HEK293 (cell line): ENCODE measurements at regions not wholly inside any gene's neighbourhood (a gene's known extent, or its start where the extent isn't known, plus 50 kb on each side); places are given as distances from the start of the nearest gene placed in this dataset.

Experiments
- PBX3 ChIP-seq: sonication (generic); formaldehyde crosslinking; IDR thresholded peaks from 2 replicates; pipeline ENCODE4 v1.8.1; 2022; ENCODE audit warnings: mild to moderate bottlenecking, moderate library complexity, missing genetic modification reagents
- PRDM10 ChIP-seq: fragments of 450-650 bp; formaldehyde crosslinking; IDR thresholded peaks from 2 replicates; pipeline ENCODE4 v1.5.1; 2016; ENCODE audit warnings: missing biosample characterization, missing genetic modification characterization
- REST ChIP-seq: fragments of 450-650 bp; formaldehyde crosslinking; IDR thresholded peaks from 2 replicates; pipeline ENCODE4 v1.5.1; 2016; ENCODE audit warnings: missing biosample characterization, missing genetic modification characterization
- TCF7L2 ChIP-seq: IDR thresholded peaks from 2 replicates; pipeline ENCODE4 v1.6.1; 2011; ENCODE audit warnings: low read depth, mild to moderate bottlenecking, inconsistent platforms, low read length, moderate library complexity, borderline replicate concordance
- ZNF138 ChIP-seq: fragments of 450-650 bp; formaldehyde crosslinking; IDR thresholded peaks from 2 replicates; pipeline ENCODE4 v1.5.1; 2016; ENCODE audit warnings: missing biosample characterization, missing genetic modification characterization, borderline replicate concordance
- ZNF302 ChIP-seq: fragments of 450-650 bp; formaldehyde crosslinking; IDR thresholded peaks from 2 replicates; pipeline ENCODE4 v1.5.1; 2016; ENCODE audit warnings: missing biosample characterization, missing genetic modification characterization, low read depth
- ZNF350 ChIP-seq: fragments of 450-650 bp; formaldehyde crosslinking; IDR thresholded peaks from 2 replicates; pipeline ENCODE4 v1.5.0; 2017; ENCODE audit warnings: missing biosample characterization, mild to moderate bottlenecking, missing genetic modification characterization
- ZNF426 ChIP-seq: fragments of 450-650 bp; formaldehyde crosslinking; IDR thresholded peaks from 2 replicates; pipeline ENCODE4 v1.5.1; 2017; ENCODE audit warnings: missing biosample characterization, missing genetic modification characterization, mild to moderate bottlenecking, inconsistent platforms, moderate library complexity
- ZNF501 ChIP-seq: fragments of 450-650 bp; formaldehyde crosslinking; IDR thresholded peaks from 2 replicates; pipeline ENCODE4 v1.5.1; 2016; ENCODE audit warnings: missing biosample characterization, missing genetic modification characterization
- ZNF843 ChIP-seq: fragments of 450-650 bp; formaldehyde crosslinking; IDR thresholded peaks from 2 replicates; pipeline ENCODE4 v1.5.1; 2016; ENCODE audit warnings: missing biosample characterization, missing genetic modification characterization
- TF ChIP-seq, protein P1 (sequence below): fragments of 450-650 bp; formaldehyde crosslinking; IDR thresholded peaks from 2 replicates; pipeline ENCODE4 v1.5.1; 2016; ENCODE audit warnings: missing biosample characterization, missing genetic modification characterization
- TF ChIP-seq, protein P2 (sequence below): fragments of 450-650 bp; formaldehyde crosslinking; IDR thresholded peaks from 2 replicates; pipeline ENCODE4 v1.5.1; 2016; ENCODE audit warnings: missing biosample characterization, missing genetic modification characterization
- TF ChIP-seq, protein P3 (sequence below): fragments of 450-650 bp; formaldehyde crosslinking; IDR thresholded peaks from 2 replicates; pipeline ENCODE4 v1.5.1; 2016; ENCODE audit warnings: missing biosample characterization, missing genetic modification characterization

GRCh38 chr11:11164334-11164690 lies 188.7 kb downstream of the CSNK2A3 start:
- no peak for TF ChIP-seq TCF7L2
- TF ChIP-seq ZNF501 (tag by site-specific recombination), result no peak
- TF ChIP-seq, protein P1, sequence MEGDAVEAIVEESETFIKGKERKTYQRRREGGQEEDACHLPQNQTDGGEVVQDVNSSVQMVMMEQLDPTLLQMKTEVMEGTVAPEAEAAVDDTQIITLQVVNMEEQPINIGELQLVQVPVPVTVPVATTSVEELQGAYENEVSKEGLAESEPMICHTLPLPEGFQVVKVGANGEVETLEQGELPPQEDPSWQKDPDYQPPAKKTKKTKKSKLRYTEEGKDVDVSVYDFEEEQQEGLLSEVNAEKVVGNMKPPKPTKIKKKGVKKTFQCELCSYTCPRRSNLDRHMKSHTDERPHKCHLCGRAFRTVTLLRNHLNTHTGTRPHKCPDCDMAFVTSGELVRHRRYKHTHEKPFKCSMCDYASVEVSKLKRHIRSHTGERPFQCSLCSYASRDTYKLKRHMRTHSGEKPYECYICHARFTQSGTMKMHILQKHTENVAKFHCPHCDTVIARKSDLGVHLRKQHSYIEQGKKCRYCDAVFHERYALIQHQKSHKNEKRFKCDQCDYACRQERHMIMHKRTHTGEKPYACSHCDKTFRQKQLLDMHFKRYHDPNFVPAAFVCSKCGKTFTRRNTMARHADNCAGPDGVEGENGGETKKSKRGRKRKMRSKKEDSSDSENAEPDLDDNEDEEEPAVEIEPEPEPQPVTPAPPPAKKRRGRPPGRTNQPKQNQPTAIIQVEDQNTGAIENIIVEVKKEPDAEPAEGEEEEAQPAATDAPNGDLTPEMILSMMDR, result no peak
- TF ChIP-seq, protein P2, sequence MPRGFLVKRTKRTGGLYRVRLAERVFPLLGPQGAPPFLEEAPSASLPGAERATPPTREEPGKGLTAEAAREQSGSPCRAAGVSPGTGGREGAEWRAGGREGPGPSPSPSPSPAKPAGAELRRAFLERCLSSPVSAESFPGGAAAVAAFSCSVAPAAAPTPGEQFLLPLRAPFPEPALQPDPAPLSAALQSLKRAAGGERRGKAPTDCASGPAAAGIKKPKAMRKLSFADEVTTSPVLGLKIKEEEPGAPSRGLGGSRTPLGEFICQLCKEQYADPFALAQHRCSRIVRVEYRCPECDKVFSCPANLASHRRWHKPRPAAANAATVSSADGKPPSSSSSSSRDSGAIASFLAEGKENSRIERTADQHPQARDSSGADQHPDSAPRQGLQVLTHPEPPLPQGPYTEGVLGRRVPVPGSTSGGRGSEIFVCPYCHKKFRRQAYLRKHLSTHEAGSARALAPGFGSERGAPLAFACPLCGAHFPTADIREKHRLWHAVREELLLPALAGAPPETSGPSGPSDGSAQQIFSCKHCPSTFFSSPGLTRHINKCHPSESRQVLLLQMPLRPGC (tag by site-specific recombination), result no peak
- TF ChIP-seq ZNF138 (tag by site-specific recombination), result no peak
- TF ChIP-seq ZNF350 (tag by site-specific recombination), result no peak
- TF ChIP-seq, protein P3, sequence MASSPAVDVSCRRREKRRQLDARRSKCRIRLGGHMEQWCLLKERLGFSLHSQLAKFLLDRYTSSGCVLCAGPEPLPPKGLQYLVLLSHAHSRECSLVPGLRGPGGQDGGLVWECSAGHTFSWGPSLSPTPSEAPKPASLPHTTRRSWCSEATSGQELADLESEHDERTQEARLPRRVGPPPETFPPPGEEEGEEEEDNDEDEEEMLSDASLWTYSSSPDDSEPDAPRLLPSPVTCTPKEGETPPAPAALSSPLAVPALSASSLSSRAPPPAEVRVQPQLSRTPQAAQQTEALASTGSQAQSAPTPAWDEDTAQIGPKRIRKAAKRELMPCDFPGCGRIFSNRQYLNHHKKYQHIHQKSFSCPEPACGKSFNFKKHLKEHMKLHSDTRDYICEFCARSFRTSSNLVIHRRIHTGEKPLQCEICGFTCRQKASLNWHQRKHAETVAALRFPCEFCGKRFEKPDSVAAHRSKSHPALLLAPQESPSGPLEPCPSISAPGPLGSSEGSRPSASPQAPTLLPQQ (tag by site-specific recombination), result no peak
- no peak for TF ChIP-seq ZNF302 (tag by site-specific recombination)
- TF ChIP-seq REST, result no peak
- no peak for TF ChIP-seq ZNF843 (tag by site-specific recombination)
- no peak for TF ChIP-seq ZNF426 (tag by site-specific recombination)
- TF ChIP-seq PRDM10 (tag by site-specific recombination), result no peak
- no peak for TF ChIP-seq PBX3 (CRISPR knock-in tag)
